HG03469 (cell line): ENCODE measurements at regions not wholly inside any gene's neighbourhood (a gene's known extent, or its start where the extent isn't known, plus 50 kb on each side); places are given as distances from the start of the nearest gene placed in this dataset.

ENCODE experiments used
- ATAC-seq: cut with Tn5 transposase; IDR thresholded peaks from one replicate; pipeline ENCODE4 v1.9.1; 2021; ENCODE audit warnings: mild to moderate bottlenecking, moderate library complexity, moderate number of reproducible peaks; ENCODE audit not compliant: unreplicated experiment

GRCh38 chr13:29909081-29909730 lies 58.8 kb upstream of the UBL3 start:
- ATAC-seq = no peak

- ATAC-seq = no peak
Measured at GRCh38 chr13:29908416-29909080, 58.1 kb upstream of the UBL3 start.

- ATAC-seq = no peak
Measured at GRCh38 chr13:29907670-29908069, 57.3 kb upstream of the UBL3 start.

GRCh38 chr13:29906432-29907011 lies 56.1 kb upstream of the UBL3 start:
- no peak for ATAC-seq

GRCh38 chr13:29905845-29906244 lies 55.4 kb upstream of the UBL3 start:
- ATAC-seq = no peak

- ATAC-seq = no peak
Measured at GRCh38 chr13:29903996-29904395, 53.6 kb upstream of the UBL3 start.

GRCh38 chr13:29903543-29903942 lies 53.1 kb upstream of the UBL3 start:
- ATAC-seq = no peak

- ATAC-seq = no peak
Measured at GRCh38 chr13:29902632-29903305, 52.4 kb upstream of the UBL3 start.

- ATAC-seq = no peak
Measured at GRCh38 chr13:29901710-29902631, 51.6 kb upstream of the UBL3 start.
